ENCODE measurements at regions not wholly inside any gene's neighbourhood (a gene's known extent, or its start where the extent isn't known, plus 50 kb on each side); places are given as distances from the start of the nearest gene placed in this dataset.
"Not testable (repeated sequence)": the region's sequence is repeated elsewhere in the genome, so short reads cannot be mapped to it uniquely, and the experiment has no call there.

DNA sequence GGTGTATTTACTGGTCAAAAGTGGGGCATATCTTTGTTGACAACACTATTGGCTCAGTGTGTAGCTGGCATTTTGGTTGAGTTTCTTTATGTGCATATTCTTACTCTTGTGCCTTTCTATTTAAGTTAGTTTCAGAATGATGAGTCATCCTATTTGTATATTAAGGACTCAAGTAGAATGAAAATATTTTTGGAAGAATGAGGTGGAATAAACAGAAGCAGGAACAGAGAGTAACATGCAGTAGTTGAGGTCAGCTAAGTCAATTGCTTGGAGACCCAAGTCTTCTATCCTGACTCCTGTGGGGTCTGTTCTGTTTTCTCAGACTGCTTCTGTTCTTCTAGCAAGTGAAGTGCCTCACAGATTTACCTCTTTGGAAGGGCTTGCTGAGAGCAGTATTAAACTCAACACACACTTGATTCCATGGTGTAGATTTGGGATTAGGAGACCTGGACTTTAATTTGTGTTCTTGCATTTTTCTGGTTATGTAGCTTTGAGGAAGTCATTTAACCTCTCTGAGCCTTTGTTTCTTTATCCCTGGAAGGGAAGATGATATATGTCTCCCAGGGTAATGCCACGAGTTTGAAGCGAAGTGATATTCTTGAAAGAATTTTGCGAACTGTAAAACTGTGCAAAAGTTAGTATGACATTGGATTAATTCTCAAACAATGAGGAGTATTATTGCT is 324.3 kb downstream of the QKI start:
- CTCF ChIA-PET = interaction anchor here (1.0 to 2.3 kb wide), 3 partner anchors 9 to 11 kb away, joined by 3 to 6 read pairs (median 3); no protein-coding TSS in a partner anchor
- TF ChIP-seq, protein P1, sequence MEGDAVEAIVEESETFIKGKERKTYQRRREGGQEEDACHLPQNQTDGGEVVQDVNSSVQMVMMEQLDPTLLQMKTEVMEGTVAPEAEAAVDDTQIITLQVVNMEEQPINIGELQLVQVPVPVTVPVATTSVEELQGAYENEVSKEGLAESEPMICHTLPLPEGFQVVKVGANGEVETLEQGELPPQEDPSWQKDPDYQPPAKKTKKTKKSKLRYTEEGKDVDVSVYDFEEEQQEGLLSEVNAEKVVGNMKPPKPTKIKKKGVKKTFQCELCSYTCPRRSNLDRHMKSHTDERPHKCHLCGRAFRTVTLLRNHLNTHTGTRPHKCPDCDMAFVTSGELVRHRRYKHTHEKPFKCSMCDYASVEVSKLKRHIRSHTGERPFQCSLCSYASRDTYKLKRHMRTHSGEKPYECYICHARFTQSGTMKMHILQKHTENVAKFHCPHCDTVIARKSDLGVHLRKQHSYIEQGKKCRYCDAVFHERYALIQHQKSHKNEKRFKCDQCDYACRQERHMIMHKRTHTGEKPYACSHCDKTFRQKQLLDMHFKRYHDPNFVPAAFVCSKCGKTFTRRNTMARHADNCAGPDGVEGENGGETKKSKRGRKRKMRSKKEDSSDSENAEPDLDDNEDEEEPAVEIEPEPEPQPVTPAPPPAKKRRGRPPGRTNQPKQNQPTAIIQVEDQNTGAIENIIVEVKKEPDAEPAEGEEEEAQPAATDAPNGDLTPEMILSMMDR (IDR thresholded peaks at IDR 0.05; ENCODE audit: control extremely low read depth, extremely low read depth, low read depth, missing control alignments) = no peak
- no peak for DNase-seq (ENCODE audit: extremely low spot score)
- POLR2A ChIA-PET = no interaction called here

DNA sequence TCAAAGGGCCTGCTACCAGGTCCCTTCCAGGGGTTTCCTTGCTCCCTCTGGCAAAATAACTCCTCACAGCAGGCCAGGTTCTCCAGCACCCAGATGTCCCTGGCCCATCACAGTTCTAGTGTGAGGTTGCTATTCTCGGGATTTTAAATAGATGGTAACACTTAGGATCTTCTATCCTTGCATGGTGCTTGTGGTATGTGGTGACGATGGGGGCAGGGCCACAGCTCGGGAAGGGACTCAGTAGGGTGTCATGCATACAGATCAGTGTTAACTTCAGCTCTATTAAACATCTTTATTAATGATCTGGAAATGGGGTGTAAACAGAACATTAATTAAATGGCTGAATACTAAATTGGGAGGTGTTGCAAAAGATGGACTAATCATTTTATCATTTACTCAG is 323.8 kb downstream of the QKI start:
- CTCF ChIA-PET = interaction anchor here (0.8 to 2.3 kb wide), 3 partner anchors 9 to 30 kb away, joined by 3 to 6 read pairs (median 3); no protein-coding TSS in a partner anchor
- no peak for DNase-seq (ENCODE audit: extremely low spot score)
- TF ChIP-seq, protein P1 (IDR thresholded peaks at IDR 0.05; ENCODE audit: control extremely low read depth, extremely low read depth, low read depth, missing control alignments) = no peak
- POLR2A ChIA-PET = no interaction called here

DNA sequence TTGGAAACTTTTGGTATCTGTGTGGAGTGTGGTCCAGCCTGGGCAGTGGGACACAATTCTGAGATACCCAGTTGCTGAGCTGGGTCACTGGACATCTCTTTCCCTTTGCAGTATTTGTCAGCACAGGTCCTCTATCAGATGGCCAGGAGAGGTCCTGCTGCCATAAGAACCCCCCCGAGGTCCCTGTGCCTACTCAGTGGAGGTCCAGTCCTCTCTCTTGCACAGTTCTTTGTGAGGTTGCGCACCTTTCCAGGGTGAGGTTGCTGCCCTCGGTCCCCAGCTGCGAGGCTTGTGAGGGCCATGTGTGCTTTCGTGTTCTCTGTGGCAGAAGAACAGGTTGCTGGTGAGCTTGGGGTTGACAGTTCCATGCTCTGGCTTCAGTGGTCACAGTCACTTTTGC is 320.6 kb downstream of the QKI start:
- POLR2A ChIA-PET = no interaction called here
- CTCF ChIA-PET = interaction anchor here (1.0 kb wide), 1 partner anchor 27 kb away, joined by 4 read pairs; no protein-coding TSS in a partner anchor
- DNase-seq (ENCODE audit: extremely low spot score) = no peak
- TF ChIP-seq, protein P1 (IDR thresholded peaks at IDR 0.05; ENCODE audit: control extremely low read depth, extremely low read depth, low read depth, missing control alignments) = no peak

DNA sequence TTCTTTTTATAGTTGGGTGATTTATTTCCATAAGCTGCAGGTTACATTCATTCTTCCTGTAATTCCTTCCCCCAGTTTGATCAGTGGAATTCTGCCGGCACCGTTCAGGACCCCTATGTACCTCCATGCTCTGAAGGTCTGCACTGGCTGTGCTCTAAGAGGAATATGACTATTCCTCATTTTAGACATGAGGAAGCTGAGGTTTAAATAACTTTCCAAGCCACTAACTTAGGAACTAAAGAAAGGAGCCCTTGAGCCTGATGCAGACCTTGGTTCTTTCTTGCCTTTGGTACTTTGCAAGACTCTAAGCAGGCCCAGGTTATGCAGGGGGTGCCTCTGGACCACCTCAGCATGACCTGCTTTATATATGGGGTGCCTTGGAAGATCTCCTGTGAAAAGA is 318.5 kb downstream of the QKI start:
- DNase-seq (ENCODE audit: extremely low spot score) = no peak
- ChIA-PET CTCF (interaction anchor here (0.9 kb wide), 1 partner anchor 17 kb away, joined by 3 read pairs; no protein-coding TSS in a partner anchor), POLR2A (no interaction called here)
- TF ChIP-seq, protein P1 (IDR thresholded peaks at IDR 0.05; ENCODE audit: control extremely low read depth, extremely low read depth, low read depth, missing control alignments) = no peak

DNA sequence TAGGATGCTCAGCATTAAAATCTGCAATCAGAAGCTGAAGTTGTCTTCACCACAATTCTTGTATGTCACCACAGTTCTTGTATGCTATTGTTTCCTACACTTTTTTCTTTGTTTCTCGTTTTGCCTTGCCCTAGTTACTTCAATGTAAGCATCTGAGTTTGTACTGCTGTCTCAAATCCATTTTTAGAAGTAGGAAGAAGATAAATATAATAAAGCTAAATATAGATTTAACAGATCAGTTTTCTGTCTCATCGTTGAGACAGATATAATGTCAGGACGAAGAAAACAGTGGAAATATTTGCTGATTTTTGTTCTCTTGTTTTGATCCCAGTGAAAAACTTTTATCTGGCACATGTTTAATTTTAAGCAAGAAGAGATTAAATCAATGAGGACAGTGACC is 318.0 kb downstream of the QKI start:
- ChIA-PET POLR2A (no interaction called here), CTCF (interaction anchor here (0.9 kb wide), 1 partner anchor 16 kb away, joined by 3 read pairs; no protein-coding TSS in a partner anchor)
- no peak for DNase-seq (ENCODE audit: extremely low spot score)
- TF ChIP-seq, protein P1 (IDR thresholded peaks at IDR 0.05; ENCODE audit: control extremely low read depth, extremely low read depth, low read depth, missing control alignments) = no peak

DNA sequence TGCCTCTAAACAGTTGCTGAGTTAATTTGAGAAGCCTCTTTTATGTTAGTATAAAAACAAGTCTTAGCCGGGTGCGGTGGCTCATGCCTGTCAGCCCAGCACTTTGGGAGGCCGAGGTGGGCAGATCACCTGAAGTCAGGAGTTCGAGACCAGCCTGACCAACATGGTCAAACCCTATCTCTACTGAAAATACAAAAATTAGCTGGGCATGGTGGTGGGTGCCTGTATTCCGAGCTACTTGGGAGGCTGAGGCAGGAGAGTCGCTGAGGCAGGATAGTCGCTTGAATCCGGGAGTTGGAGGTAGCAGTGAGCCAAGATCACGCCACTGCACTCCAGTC is 317.5 kb downstream of the QKI start:
- DNase-seq (ENCODE audit: extremely low spot score); POLR2A ChIA-PET: not testable (repeated sequence)
- CTCF ChIA-PET = interaction anchor here (0.9 kb wide), 1 partner anchor 16 kb away, joined by 3 read pairs; no protein-coding TSS in a partner anchor

DNA sequence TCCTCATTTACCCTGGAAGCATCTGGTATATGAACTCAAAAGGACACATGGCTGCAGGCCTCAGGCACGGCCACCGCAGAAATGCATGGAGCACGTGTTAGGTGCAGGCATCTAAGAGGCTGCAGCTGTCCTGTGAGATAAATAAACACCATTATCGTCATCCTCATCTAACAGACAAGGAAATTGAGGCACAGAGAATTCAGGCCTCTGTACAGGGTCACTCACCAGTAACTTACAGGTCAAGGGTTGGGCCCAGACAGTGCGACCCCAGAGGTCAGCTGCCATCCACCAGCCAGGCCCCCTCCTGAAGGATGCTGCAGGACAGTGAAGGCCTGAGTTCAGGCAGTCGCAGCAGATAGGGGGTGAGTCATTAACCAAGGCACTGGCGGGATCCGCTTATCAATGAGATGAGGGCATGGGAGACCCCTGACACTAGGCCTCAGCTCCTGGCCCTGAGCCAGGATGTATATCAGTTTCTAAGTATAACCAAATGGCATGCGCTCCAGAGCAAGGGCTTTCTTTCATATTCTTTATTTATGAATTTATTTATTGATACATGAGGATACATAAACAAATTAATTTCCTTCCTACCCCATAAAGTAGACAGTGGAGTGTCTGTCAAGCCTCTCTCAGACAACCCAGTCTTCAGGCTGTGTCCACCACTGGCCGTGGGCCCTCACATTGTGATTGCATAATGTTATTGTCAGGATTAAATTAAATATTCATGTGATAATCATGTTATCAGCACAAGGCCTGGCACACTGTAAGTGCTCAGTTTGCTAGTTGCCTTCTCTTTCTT is 316.9 kb downstream of the QKI start:
- CTCF ChIA-PET = no interaction called here
- TF ChIP-seq, protein P1 (IDR thresholded peaks at IDR 0.05; ENCODE audit: control extremely low read depth, extremely low read depth, low read depth, missing control alignments) = no peak
- POLR2A ChIA-PET = no interaction called here
- no peak for DNase-seq (ENCODE audit: extremely low spot score)

Data from GM10248 (cell line).